CD14-positive monocyte (primary cell): ENCODE measurements at regions not wholly inside any gene's neighbourhood (a gene's known extent, or its start where the extent isn't known, plus 50 kb on each side); places are given as distances from the start of the nearest gene placed in this dataset.

Experiments used
- DNase-seq, 3 donors: peaks; one replicate each; pipeline ENCODE4 v3.0.0-alpha.2; 2011 to 2022
- H2AFZ ChIP-seq: 2 replicates; pipeline ENCODE4 v1.6.0; 2012; ENCODE audit warnings: mild to moderate bottlenecking, low read depth, low read length, inconsistent platforms; ENCODE audit not compliant: insufficient read depth, poor library complexity, severe bottlenecking
- H3K27ac ChIP-seq, 2 donors: 1 replicate in 1 of 2; 2 replicates in 1 of 2; pipeline ENCODE4 v1.5.1; 2012 to 2013; ENCODE audit warnings: low read length in 2 of 2, control low read depth in 1 of 2, inconsistent platforms in 1 of 2, low read depth in 1 of 2, mild to moderate bottlenecking in 1 of 2
- H3K27me3 ChIP-seq, 2 donors: one replicate each; pipeline versions ENCODE4 v1.6.0 to v1.6.1; 2011 to 2013; ENCODE audit warnings: low read length in 2 of 2; ENCODE audit not compliant: control insufficient read depth in 2 of 2, insufficient read depth in 2 of 2
- H3K36me3 ChIP-seq, 2 donors: replicated peaks in 1 of 2; 1 replicate in 1 of 2; 2 replicates in 1 of 2; pipeline versions ENCODE4 v1.5.1 to v1.6.1; 2012 to 2013; ENCODE audit warnings: low read length in 2 of 2, control low read depth in 1 of 2, inconsistent platforms in 1 of 2, mild to moderate bottlenecking in 1 of 2; ENCODE audit not compliant: insufficient read depth in 2 of 2, control insufficient read depth in 1 of 2
- H3K4me1 ChIP-seq, 2 donors: 1 replicate in 1 of 2; 2 replicates in 1 of 2; pipeline versions ENCODE4 v1.5.1 to v1.6.1; 2012 to 2013; ENCODE audit warnings: low read length in 2 of 2, control low read depth in 1 of 2, inconsistent platforms in 1 of 2, mild to moderate bottlenecking in 1 of 2, moderate library complexity in 1 of 2; ENCODE audit not compliant: insufficient read depth in 2 of 2, control insufficient read depth in 1 of 2
- H3K4me2 ChIP-seq: replicated peaks from 2 replicates; pipeline ENCODE3; 2012; ENCODE audit warnings: low read length, moderate library complexity, mild to moderate bottlenecking; ENCODE audit not compliant: poor library complexity, severe bottlenecking; ENCODE audit errors: extremely low read depth
- H3K4me3 ChIP-seq, 3 experiments: fragments of 200-600 bp in 1 of 3; sonication (generic) in 1 of 3; replicated peaks in 1 of 3; 1 replicate in 2 of 3; 2 replicates in 1 of 3; pipeline ENCODE4 v1.5.1; 2011 to 2013; ENCODE audit warnings: low read length in 3 of 3, mild to moderate bottlenecking in 3 of 3, control low read depth in 2 of 3, low read depth in 2 of 3, inconsistent platforms in 1 of 3, moderate library complexity in 1 of 3
- H3K79me2 ChIP-seq: 2 replicates; pipeline ENCODE4 v1.6.0; 2012; ENCODE audit warnings: mild to moderate bottlenecking, control low read depth, inconsistent platforms, low read length, moderate library complexity; ENCODE audit not compliant: insufficient read depth
- H3K9ac ChIP-seq: 2 replicates; pipeline ENCODE4 v1.6.0; 2017; ENCODE audit warnings: low read length, mild to moderate bottlenecking; ENCODE audit not compliant: insufficient read depth, poor library complexity, severe bottlenecking
- H3K9me3 ChIP-seq, 2 donors: replicated peaks in 1 of 2; 1 replicate in 1 of 2; 2 replicates in 1 of 2; pipeline versions ENCODE4 v1.5.1 to v1.6.1; 2012 to 2013; ENCODE audit warnings: low read length in 2 of 2, control low read depth in 1 of 2; ENCODE audit not compliant: control insufficient read depth in 1 of 2, insufficient read depth in 1 of 2
- H4K20me1 ChIP-seq: 2 replicates; pipeline ENCODE4 v1.6.0; 2012; ENCODE audit warnings: mild to moderate bottlenecking, low read length, control low read depth, moderate library complexity; ENCODE audit not compliant: insufficient read depth
- H3K27ac Mint-ChIP-seq, 7 donors: one replicate each; pipeline ENCODE4 v1.8.0; 2020; ENCODE audit warnings: mild to moderate bottlenecking in 7 of 7, mixed read lengths in 7 of 7, moderate library complexity in 6 of 7, inconsistent platforms in 2 of 7
- H3K27me3 Mint-ChIP-seq, 3 donors: one replicate each; pipeline ENCODE4 v1.8.0; 2021 to 2022; ENCODE audit warnings: low read depth in 3 of 3, mild to moderate bottlenecking in 3 of 3, mixed read lengths in 3 of 3, moderate library complexity in 3 of 3, inconsistent platforms in 1 of 3
- H3K36me3 Mint-ChIP-seq, 2 donors: one replicate each; pipeline ENCODE4 v1.8.0; 2020; ENCODE audit warnings: mixed read lengths in 2 of 2, inconsistent platforms in 1 of 2, mild to moderate bottlenecking in 1 of 2
- H3K4me1 Mint-ChIP-seq: one replicate; pipeline ENCODE4 v1.8.0; 2020; ENCODE audit warnings: mild to moderate bottlenecking, mixed read lengths
- H3K4me3 Mint-ChIP-seq, 2 donors: one replicate each; pipeline ENCODE4 v1.8.0; 2020; ENCODE audit warnings: mild to moderate bottlenecking in 2 of 2, mixed read lengths in 2 of 2, moderate library complexity in 1 of 2
- H3K9me3 Mint-ChIP-seq, 7 donors: one replicate each; pipeline ENCODE4 v1.8.0; 2020 to 2022; ENCODE audit warnings: mixed read lengths in 7 of 7, mild to moderate bottlenecking in 6 of 7, moderate library complexity in 6 of 7, inconsistent platforms in 2 of 7
- CTCF ChIP-seq: fragments of 200-600 bp; IDR thresholded peaks from one replicate; pipeline ENCODE4 v1.8.0; 2022; ENCODE audit warnings: antibody characterized with exemption, mild to moderate bottlenecking
- WGBS: methylation state at CpG from one replicate; pipeline ENCODE4 v1.1.5; 2013; ENCODE audit warnings: missing lambda C conversion rate; ENCODE audit not compliant: insufficient coverage; 5-methylcytosine and 5-hydroxymethylcytosine counted together
- intact Hi-C, 2 donors: fragments of 100-400 bp; cut with micrococcal nuclease; formaldehyde crosslinking; loops; one replicate each; pipeline versions ENCODE4 v1.15.0 to v1.15.1; 2023

GRCh38 chr9:75463871-75464270, 375.6 kb downstream of the OSTF1 start:
- H4K20me1 ChIP-seq = no peaks in the 10 kb centered on the region
- no peaks in the 10 kb centered on the region for H3K36me3 ChIP-seq
- H3K9me3 Mint-ChIP-seq = peaks cover 0 to 3% (median 0%) of the 10 kb centered on the region in 7 donors
- no peak overlapping the region for H3K4me3 ChIP-seq
- no peaks in the 10 kb centered on the region for H3K4me1 ChIP-seq
- TF ChIP-seq CTCF = no peak
- H3K36me3 Mint-ChIP-seq = no peaks in the 10 kb centered on the region
- H3K27ac Mint-ChIP-seq = no peak overlapping the region
- H3K27me3 ChIP-seq = no peaks in the 10 kb centered on the region
- H3K9ac ChIP-seq = no peak overlapping the region
- intact Hi-C loops = no loop called here
- no peak overlapping the region for H2AFZ ChIP-seq
- no peaks in the 10 kb centered on the region for H3K9me3 ChIP-seq
- no peaks in the 10 kb centered on the region for H3K79me2 ChIP-seq
- H3K27me3 Mint-ChIP-seq = peaks cover 0 to 4% (median 0%) of the 10 kb centered on the region in 3 donors
- no peak overlapping the region for H3K27ac ChIP-seq
- H3K4me1 Mint-ChIP-seq = no peaks in the 10 kb centered on the region
- DNase-seq = no peak
- no peak overlapping the region for H3K4me3 Mint-ChIP-seq
- H3K4me2 ChIP-seq = no peak overlapping the region

- Histone ChIP-seq H3K9me3 (no peaks in the 10 kb centered on the region), H3K36me3 (no peaks in the 10 kb centered on the region), H4K20me1 (no peaks in the 10 kb centered on the region), H3K9ac (no peak overlapping the region), H3K79me2 (no peaks in the 10 kb centered on the region), H3K4me1 (no peaks in the 10 kb centered on the region), H3K4me3 (no peak overlapping the region), H3K27ac (no peak overlapping the region), H3K4me2 (no peak overlapping the region), H3K27me3 (no peaks in the 10 kb centered on the region), H2AFZ (no peak overlapping the region)
- TF ChIP-seq CTCF = no peak
- intact Hi-C loops = no loop called here
- WGBS = 100% methylated on average over 1 of the region's 4 CpGs
- no peak overlapping the region for H3K4me3 Mint-ChIP-seq
- no peaks in the 10 kb centered on the region for H3K4me1 Mint-ChIP-seq
- no peak for DNase-seq
- peaks cover 0 to 4% (median 0%) of the 10 kb centered on the region in 3 donors for H3K27me3 Mint-ChIP-seq
- no peaks in the 10 kb centered on the region for H3K36me3 Mint-ChIP-seq
- H3K9me3 Mint-ChIP-seq = peaks cover 0 to 3% (median 0%) of the 10 kb centered on the region in 7 donors
- no peak overlapping the region for H3K27ac Mint-ChIP-seq
Measured at GRCh38 chr9:75464726-75465125, 376.4 kb downstream of the OSTF1 start.
